ENCODE measurements at regions not wholly inside any gene's neighbourhood (a gene's known extent, or its start where the extent isn't known, plus 50 kb on each side); places are given as distances from the start of the nearest gene placed in this dataset.

- no peak for TF ChIP-seq CTCF (IDR thresholded peaks at IDR 0.05)
- no peak for TF ChIP-seq EP300 (IDR thresholded peaks at IDR 0.05)
- TF ChIP-seq SREBF2 (IDR thresholded peaks at IDR 0.05) = no peak
- TF ChIP-seq SMC3 (IDR thresholded peaks at IDR 0.05) = no peak
- TF ChIP-seq POLR2AphosphoS2 (conservative IDR thresholded peaks at IDR 0.05; ENCODE audit: low read length) = no peak
- TF ChIP-seq HOXB13 (CRISPR knock-in tag; IDR thresholded peaks at IDR 0.05; ENCODE audit: low read depth) = no peak
- TF ChIP-seq MYC (IDR thresholded peaks at IDR 0.05; ENCODE audit: borderline replicate concordance, low read length) = no peak
- TF ChIP-seq CHD4 (IDR thresholded peaks at IDR 0.05; ENCODE audit: borderline replicate concordance) = no peak
- TF ChIP-seq CEBPB (IDR thresholded peaks at IDR 0.05) = no peak
- TF ChIP-seq, protein P1, sequence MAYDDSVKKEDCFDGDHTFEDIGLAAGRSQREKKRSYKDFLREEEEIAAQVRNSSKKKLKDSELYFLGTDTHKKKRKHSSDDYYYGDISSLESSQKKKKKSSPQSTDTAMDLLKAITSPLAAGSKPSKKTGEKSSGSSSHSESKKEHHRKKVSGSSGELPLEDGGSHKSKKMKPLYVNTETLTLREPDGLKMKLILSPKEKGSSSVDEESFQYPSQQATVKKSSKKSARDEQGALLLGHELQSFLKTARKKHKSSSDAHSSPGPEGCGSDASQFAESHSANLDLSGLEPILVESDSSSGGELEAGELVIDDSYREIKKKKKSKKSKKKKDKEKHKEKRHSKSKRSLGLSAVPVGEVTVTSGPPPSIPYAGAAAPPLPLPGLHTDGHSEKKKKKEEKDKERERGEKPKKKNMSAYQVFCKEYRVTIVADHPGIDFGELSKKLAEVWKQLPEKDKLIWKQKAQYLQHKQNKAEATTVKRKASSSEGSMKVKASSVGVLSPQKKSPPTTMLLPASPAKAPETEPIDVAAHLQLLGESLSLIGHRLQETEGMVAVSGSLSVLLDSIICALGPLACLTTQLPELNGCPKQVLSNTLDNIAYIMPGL (CRISPR knock-in tag; IDR thresholded peaks at IDR 0.05; ENCODE audit: borderline replicate concordance) = no peak
- no peak for TF ChIP-seq BHLHE40 (IDR thresholded peaks at IDR 0.05; ENCODE audit: low read depth, low read length)
These were observed 129.6 kb upstream of the NUDT6 start for GRCh38 chr4:123052007-123052406.
